GM19023 (cell line): ENCODE measurements at regions not wholly inside any gene's neighbourhood (a gene's known extent, or its start where the extent isn't known, plus 50 kb on each side); places are given as distances from the start of the nearest gene placed in this dataset.

ENCODE experiments used
- ATAC-seq: cut with Tn5 transposase; IDR thresholded peaks from one replicate; pipeline ENCODE4 v1.9.1; 2021; ENCODE audit warnings: mild to moderate bottlenecking, moderate library complexity; ENCODE audit not compliant: unreplicated experiment

DNA sequence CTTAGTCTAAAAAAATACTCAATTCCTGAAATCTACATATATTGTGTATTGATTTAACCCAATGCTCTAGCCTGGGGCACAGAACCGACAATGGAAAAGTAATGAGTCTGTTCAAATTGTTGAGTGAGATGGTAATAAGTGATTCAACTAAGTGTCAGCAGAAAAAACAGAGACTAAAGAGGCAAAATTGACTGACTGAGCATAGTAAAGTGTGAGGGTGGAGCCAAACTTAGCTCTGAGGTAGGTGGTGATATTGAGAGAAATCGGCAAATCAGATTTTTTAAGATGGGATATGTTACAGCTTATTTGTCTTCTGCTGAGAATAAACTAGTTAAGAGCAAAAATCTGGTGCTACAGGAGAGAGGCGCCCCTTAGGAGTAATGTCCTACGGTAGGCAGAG lies 764.0 kb upstream of the LRRN3 start:
- ATAC-seq: no peak

DNA sequence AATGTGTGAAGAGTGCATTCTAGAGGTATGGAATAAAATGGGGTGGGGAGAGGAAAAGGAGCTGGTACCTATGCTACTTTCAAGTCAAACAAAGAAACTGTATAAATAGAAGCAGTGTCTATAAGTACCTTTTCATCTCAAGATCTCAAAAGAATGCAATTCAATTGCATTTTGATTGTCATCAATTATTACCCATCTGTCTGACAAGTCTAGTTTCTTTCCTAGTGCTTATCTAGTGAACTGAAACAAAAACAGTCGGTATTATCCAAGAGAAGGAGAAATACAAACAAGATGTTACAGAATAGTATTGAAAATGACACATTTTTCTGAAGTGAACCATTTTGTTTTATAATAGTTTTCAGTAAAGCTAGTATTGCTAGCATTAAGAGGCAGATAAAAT lies 754.5 kb upstream of the LRRN3 start:
- no peak for ATAC-seq

DNA sequence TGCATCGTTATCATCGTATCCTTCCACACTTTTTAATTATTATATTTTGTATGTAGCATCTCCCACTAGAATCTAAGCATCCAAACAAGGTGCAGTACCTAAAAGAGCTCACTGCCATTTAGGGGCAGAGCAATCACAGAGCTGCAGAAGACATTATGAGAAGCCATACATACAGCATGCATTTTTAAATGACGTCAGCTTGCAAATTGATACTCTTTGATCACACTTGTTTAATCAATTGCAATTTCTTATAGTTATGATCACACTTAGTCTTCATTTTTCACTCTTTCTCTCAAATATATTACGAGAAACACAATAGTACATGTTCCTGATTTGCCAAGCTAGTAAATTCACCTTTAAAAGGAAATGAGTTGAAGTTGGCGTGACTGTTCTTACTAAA lies 753.3 kb upstream of the LRRN3 start:
- no peak for ATAC-seq

DNA sequence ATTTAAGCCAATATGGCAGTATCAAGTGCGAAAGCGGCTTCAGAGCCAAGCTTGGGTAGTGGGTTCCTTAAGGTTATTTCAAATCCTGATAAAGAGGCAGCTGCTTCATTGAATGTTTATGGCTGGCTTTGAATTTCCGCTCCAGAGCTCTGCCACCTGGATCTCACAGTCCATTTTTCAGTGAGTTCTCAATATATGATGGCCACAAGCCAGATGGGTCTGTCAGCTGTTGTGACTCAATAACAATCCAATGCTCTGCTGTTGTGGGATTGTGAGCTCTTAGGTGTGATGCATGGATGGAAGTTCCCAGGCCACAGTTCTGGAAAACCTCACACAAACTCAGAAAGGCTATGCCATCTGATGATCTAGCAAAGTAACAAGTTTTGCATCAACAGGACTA lies 743.8 kb upstream of the LRRN3 start:
- ATAC-seq: no peak

GRCh38 chr7:110356438-110356837 lies 734.5 kb upstream of the LRRN3 start:
- ATAC-seq: no peak

DNA sequence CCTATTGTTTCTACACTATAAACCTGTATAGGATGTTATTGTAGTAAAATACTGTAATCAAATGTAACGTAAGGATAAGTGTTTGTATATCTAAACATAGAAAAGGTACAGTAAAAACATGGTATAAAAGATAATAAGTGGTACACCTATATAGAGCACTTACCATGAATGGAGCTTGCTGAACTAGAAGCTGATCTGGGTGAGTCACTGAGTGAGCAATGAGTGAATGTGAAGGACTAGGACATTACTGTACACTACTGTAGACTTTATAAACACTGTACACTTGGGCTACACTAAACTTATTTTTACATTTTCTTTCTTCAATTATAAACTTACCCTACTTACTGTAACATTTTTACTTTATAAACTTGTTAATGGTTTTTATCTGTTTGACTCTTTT lies 732.9 kb upstream of the LRRN3 start:
- ATAC-seq: no peak

- no peak for ATAC-seq
These were observed 719.2 kb upstream of the LRRN3 start for GRCh38 chr7:110371709-110372108.

DNA sequence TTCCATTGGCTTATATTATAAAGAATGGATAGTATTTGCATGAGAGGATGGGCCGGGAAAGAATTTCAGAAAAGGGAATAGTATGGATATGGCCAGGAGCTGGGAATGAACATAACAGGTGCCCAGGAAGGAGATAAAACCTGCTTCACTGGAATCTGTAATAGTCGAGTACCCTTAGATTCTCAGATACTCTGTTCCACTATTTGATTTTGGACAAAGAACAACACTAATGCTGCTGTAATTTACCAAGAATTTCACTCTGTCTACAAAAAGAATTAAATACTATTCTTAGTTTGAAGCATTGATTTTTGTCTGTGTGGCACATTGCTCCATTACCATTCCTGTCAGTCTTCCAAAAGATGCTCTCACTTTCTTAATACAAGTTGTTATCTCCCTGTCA lies 718.2 kb upstream of the LRRN3 start:
- no peak for ATAC-seq

DNA sequence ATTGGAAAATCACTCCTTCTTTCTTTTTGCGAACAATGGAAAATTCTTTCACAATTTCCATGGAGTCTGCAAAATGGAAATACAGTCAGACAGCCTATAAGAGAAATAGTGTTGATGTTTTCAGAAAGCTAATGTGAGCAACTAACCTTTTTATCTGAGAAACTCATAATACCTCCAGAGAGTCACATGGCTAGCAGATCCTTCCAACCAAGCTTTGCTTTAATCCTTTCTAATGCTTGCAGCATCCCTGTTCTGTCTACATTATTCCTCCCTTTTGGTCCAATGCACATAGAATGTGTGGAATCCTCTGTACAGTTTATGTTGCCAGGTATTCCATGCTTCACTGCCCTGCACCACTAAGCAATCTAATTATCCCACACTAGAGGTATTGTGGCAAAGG lies 717.5 kb upstream of the LRRN3 start:
- ATAC-seq: no peak

DNA sequence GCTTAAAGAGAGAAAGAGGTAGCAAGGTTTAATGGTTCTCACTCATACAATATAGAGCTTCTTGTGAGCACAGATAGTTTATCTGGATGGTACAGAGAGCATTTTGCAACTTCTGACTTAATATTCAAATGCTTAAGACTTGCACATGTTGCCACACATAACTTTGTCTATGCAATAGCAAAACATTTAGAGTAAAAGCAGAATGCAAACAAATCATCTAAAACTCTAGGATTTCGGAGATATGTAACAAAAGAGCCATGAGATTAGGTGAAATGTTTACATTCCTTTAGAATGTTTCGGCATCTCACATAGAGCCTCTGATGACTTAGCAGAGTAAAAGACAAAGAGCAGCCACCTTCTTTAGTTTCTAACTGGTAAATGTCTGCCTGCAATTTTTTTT lies 717.1 kb upstream of the LRRN3 start:
- no peak for ATAC-seq

- ATAC-seq: no peak
These were observed 715.9 kb upstream of the LRRN3 start for GRCh38 chr7:110375068-110375467.

DNA sequence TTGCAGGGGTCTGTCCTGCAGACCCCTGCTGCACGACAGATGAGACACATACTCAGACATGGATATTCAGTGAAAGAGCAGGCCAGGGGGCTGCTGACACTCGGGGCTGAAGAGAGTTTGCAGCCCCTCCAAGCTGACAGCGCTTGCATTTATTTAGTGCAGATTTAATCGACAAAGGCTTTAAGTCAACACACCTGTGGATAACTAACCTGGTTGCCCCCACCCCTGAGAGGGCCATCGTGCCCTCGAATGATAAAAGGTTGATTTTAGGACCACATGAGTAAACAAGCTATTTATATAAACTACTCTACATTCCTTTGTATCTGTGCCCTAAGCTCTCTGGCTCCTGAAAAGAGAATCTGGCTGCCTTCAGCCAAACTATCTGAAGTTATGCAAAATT lies 708.2 kb upstream of the LRRN3 start:
- ATAC-seq: no peak

GRCh38 chr7:110386006-110386405 lies 704.9 kb upstream of the LRRN3 start:
- no peak for ATAC-seq

GRCh38 chr7:110386913-110387312 lies 704.0 kb upstream of the LRRN3 start:
- ATAC-seq: no peak

- no peak for ATAC-seq
These were observed 703.2 kb upstream of the LRRN3 start for GRCh38 chr7:110387689-110388088.

GRCh38 chr7:110388457-110388856 lies 702.5 kb upstream of the LRRN3 start:
- no peak for ATAC-seq

GRCh38 chr7:110396021-110396420 lies 694.9 kb upstream of the LRRN3 start:
- ATAC-seq: no peak

DNA sequence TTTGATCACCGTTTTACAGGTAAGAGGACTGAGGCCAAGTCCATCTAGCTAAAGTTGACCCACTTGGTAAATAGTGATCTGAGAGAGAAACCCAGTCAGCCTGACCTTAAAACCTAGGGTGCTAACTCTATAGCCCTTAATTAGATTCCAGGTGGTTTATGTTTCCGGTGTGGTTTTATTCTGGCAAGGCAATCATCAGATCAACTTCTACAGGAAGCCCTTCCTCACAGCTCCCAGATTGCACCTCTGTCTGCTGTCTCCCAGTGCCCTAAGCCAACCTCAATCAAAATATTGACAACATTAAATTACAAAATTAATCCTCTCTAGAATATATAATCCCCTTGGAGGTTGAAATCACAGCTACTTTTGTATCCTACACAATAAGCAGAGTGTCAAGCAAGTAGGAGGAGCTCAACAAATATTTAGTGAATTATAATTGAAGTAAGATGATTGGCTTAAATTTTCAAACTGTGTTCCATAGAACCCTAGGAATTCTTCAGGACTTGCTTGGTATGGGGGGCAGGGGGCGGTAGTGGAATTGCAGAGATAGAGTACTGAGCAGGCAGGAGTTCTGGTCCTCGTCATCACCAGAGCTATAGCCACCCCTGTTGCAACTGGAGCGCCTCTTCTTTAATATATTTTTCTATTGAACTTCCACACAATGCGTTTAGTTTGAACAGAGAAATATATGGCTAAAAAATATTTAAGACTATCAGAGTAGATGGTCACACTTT lies 692.8 kb upstream of the LRRN3 start:
- ATAC-seq: no peak

DNA sequence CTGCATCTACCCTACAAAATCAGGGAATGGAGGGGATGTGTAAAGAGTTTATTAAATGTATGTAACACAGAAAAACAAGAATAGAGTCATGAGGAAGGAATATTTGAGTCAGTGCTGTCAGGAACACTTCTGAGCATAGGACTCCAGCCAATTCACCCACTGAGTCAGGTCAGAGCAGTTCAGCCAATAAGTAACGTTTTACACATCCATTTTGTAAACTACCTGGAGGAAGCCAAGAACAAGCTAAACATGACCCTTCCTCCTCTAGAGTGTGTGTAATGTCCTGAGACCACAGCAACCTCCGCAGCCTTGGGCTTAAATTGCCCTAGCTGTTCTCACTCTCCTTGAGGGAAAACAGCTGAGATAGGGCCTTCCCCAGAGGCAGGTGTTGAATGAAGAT lies 691.5 kb upstream of the LRRN3 start:
- no peak for ATAC-seq

DNA sequence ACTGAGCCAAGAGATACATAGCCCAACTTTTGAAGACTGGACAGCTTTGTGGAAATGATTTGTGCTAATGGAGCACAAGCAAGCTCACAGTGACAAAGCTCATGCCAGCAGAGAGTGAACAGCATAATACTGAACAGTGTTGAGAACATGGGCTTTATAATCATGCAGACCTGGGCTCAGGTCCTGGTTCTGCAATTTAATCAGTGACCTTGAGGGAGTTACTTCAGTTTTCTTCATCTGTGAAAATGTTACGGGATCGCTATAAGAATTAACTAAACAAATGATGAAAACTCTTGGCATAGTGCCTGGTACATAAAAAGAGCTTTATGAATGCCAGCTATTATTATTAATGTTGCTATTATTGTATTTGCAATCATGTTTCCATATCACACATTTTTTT lies 690.5 kb upstream of the LRRN3 start:
- no peak for ATAC-seq

- no peak for ATAC-seq
These were observed 683.7 kb upstream of the LRRN3 start for GRCh38 chr7:110407242-110407641.

- ATAC-seq: no peak
These were observed 683.2 kb upstream of the LRRN3 start for GRCh38 chr7:110407706-110408105.

DNA sequence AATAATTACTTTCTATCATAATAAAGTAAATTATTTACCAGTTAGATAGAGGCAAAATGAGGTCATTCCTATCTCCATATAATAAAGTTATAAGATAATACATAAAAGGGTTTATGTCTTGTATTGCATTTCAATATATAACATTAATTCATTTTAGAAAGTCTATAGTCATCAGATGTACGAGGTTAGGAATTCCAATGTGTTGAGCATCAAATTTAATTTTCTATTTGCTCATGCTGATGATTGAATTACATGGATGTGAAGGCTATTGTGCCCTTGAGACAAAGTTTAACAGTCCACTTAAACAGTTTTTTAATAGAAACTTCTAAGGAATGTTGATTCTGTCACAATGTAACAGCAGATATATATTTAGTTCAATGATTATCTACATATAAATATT lies 678.3 kb upstream of the LRRN3 start:
- ATAC-seq: no peak
